HCT116 (cell line): ENCODE measurements at regions not wholly inside any gene's neighbourhood (a gene's known extent, or its start where the extent isn't known, plus 50 kb on each side); places are given as distances from the start of the nearest gene placed in this dataset.

Experiments used
- ATAC-seq: fragments of 200-7000 bp; cut with Tn5 transposase; 2 replicates; pipeline ENCODE4 v1.9.1; 2020; ENCODE audit warnings: mild to moderate bottlenecking, moderate library complexity
- BruUV-seq: library from RNA; stranded (reverse); fragments of 400-500 nt; replicated peaks from 2 replicates; lab custom pipeline; 2021; lab: Mats Ljungman, UMichigan
- CTCF ChIA-PET: fragments of 300-600 bp; sonication (Branson Sonifier 250); formaldehyde crosslinking; loops from one replicate; lab custom pipeline; 2021; ENCODE audit warnings: antibody characterized with exemption; lab: Charles Lee
- POLR2A ChIA-PET: fragments of 300-600, 350-600 bp; sonication (Branson Sonifier 250); formaldehyde crosslinking; loops from one replicate; lab custom pipeline; 2021; ENCODE audit warnings: antibody characterized with exemption; lab: Charles Lee
- RAD21 ChIA-PET, 2 experiments: fragments of 300-600 bp; sonication (Branson Sonifier 250); formaldehyde crosslinking; loops; one replicate each; lab custom pipeline; 2023; ENCODE audit warnings: low total read pairs in 2 of 2; ENCODE audit not compliant: uncharacterized antibody in 2 of 2, unreplicated experiment in 2 of 2, low non-redundant PET in 1 of 2; lab: Charles Lee
- DNase-seq: peaks from one replicate; pipeline ENCODE4 v3.0.0-alpha.2; 2010; ENCODE audit warnings: low read depth, low spot score
- H2AFZ ChIP-seq: fragments of 200-600 bp; shearing (Covaris generic), sonication (generic); 2 replicates; pipeline ENCODE4 v1.6.1; 2017; ENCODE audit warnings: low read depth, mixed run types, mixed read lengths, antibody characterized with exemption, low read length; ENCODE audit not compliant: poor library complexity, severe bottlenecking
- H3K27ac ChIP-seq: 2 replicates; pipeline ENCODE4 v1.5.1; 2012; ENCODE audit warnings: low read depth, low read length
- H3K27me3 ChIP-seq: fragments of 200-600 bp; sonication (generic); 2 replicates; pipeline ENCODE4 v1.6.1; 2016; ENCODE audit warnings: mixed run types, low read length, mixed read lengths; ENCODE audit not compliant: insufficient read depth
- H3K36me3 ChIP-seq, 2 experiments: fragments of 200-500 bp in 1 of 2; fragments of 200-600 bp in 1 of 2; sonication (Bioruptor generic) in 1 of 2; sonication (generic) in 1 of 2; 2 replicates each; pipeline versions ENCODE4 v1.5.1 to v1.6.1; 2014 to 2016; ENCODE audit warnings: low read length in 2 of 2, inconsistent platforms in 1 of 2, mixed read lengths in 1 of 2, mixed run types in 1 of 2; ENCODE audit not compliant: insufficient read depth in 2 of 2, control insufficient read depth in 1 of 2
- H3K4me1 ChIP-seq, 2 experiments: fragments of 200-600 bp in 1 of 2; sonication (generic) in 1 of 2; 2 replicates each; pipeline versions ENCODE4 v1.5.1 to v1.6.1; 2012 to 2017; ENCODE audit warnings: low read length in 2 of 2, inconsistent platforms in 1 of 2, mild to moderate bottlenecking in 1 of 2, mixed read lengths in 1 of 2, mixed run types in 1 of 2, moderate library complexity in 1 of 2; ENCODE audit not compliant: insufficient read depth in 2 of 2, control insufficient read depth in 1 of 2
- H3K4me2 ChIP-seq: fragments of 200-600 bp; sonication (generic); 2 replicates; pipeline ENCODE4 v1.6.1; 2017; ENCODE audit warnings: mixed run types, low read length, mixed read lengths
- H3K4me3 ChIP-seq, 2 experiments: fragments of 200-600 bp in 1 of 2; sonication (generic) in 1 of 2; replicated peaks in 1 of 2; 2 replicates each; pipeline ENCODE4 v1.5.1; 2011 to 2016; ENCODE audit warnings: low read length in 2 of 2, control low read depth in 1 of 2, low read depth in 1 of 2, mild to moderate bottlenecking in 1 of 2, mixed read lengths in 1 of 2, mixed run types in 1 of 2
- H3K79me2 ChIP-seq: fragments of 200-600 bp; sonication (generic); 2 replicates; pipeline ENCODE4 v1.6.1; 2017; ENCODE audit warnings: mild to moderate bottlenecking, mixed run types, low read length, moderate library complexity, mixed read lengths; ENCODE audit not compliant: insufficient read depth
- H3K9ac ChIP-seq: fragments of 200-600 bp; sonication (generic); 2 replicates; pipeline ENCODE4 v1.6.1; 2016; ENCODE audit warnings: low read length, mixed read lengths
- H3K9me2 ChIP-seq: fragments of 200-600 bp; sonication (generic), shearing (Covaris generic); 2 replicates; pipeline ENCODE4 v1.6.1; 2017; ENCODE audit warnings: mixed run types, mild to moderate bottlenecking, moderate library complexity; ENCODE audit not compliant: insufficient read depth
- H3K9me3 ChIP-seq, 2 experiments: fragments of 200-500 bp in 1 of 2; fragments of 200-600 bp in 1 of 2; sonication (Bioruptor generic) in 1 of 2; sonication (generic) in 1 of 2; 2 replicates each; pipeline ENCODE4 v1.6.1; 2014 to 2017; ENCODE audit warnings: low read length in 2 of 2, mixed read lengths in 2 of 2, inconsistent platforms in 1 of 2, low read depth in 1 of 2, mild to moderate bottlenecking in 1 of 2, mixed run types in 1 of 2, moderate library complexity in 1 of 2; ENCODE audit not compliant: control insufficient read depth in 1 of 2, insufficient read depth in 1 of 2
- H4K20me1 ChIP-seq: fragments of 200-600 bp; sonication (generic), shearing (Covaris generic); 2 replicates; pipeline ENCODE4 v1.6.1; 2017; ENCODE audit warnings: mixed run types, mild to moderate bottlenecking, moderate library complexity; ENCODE audit not compliant: insufficient read depth
- CBX3 ChIP-seq: IDR thresholded peaks from 2 replicates; pipeline ENCODE4 v1.6.1; 2012; ENCODE audit warnings: low read depth
- CEBPB ChIP-seq: IDR thresholded peaks from 2 replicates; pipeline ENCODE4 v1.6.1; 2012; ENCODE audit warnings: low read depth
- CTCF ChIP-seq, 3 experiments: fragments of 200-600 bp in 1 of 3; sonication (generic) in 1 of 3; IDR thresholded peaks in 2 of 3; conservative IDR thresholded peaks in 1 of 3; 2 replicates each; pipeline ENCODE4 v1.5.1; 2012 to 2017; ENCODE audit warnings: low read depth in 2 of 3, low read length in 2 of 3, antibody characterized with exemption in 1 of 3, borderline replicate concordance in 1 of 3, control low read depth in 1 of 3, mild to moderate bottlenecking in 1 of 3, mixed read lengths in 1 of 3, mixed run types in 1 of 3, moderate library complexity in 1 of 3; ENCODE audit not compliant: insufficient read depth in 1 of 3
- EGR1 ChIP-seq: IDR thresholded peaks from 2 replicates; pipeline ENCODE4 v1.6.1; 2012; ENCODE audit warnings: low read depth
- EZH2phosphoT487 ChIP-seq: fragments of 200-600 bp; IDR thresholded peaks from 2 replicates; pipeline ENCODE4 v1.6.1; 2018; ENCODE audit warnings: antibody characterized with exemption, borderline replicate concordance
- FOSL1 ChIP-seq: IDR thresholded peaks from 2 replicates; pipeline ENCODE4 v1.6.1; 2012; ENCODE audit warnings: low read depth
- JUND ChIP-seq: IDR thresholded peaks from 2 replicates; pipeline ENCODE4 v1.6.1; 2012
- POLR2A ChIP-seq: IDR thresholded peaks from 2 replicates; pipeline ENCODE4 v1.7.0; 2011; ENCODE audit warnings: borderline replicate concordance; ENCODE audit not compliant: insufficient read depth, insufficient read length; ENCODE audit errors: extremely low read depth
- POLR2AphosphoS5 ChIP-seq: IDR thresholded peaks from 2 replicates; pipeline ENCODE4 v1.6.1; 2011; ENCODE audit warnings: mild to moderate bottlenecking, low read depth, low read length, moderate library complexity
- RAD21 ChIP-seq: IDR thresholded peaks from 2 replicates; pipeline ENCODE4 v1.6.1; 2012; ENCODE audit warnings: low read depth, mild to moderate bottlenecking
- SP1 ChIP-seq: IDR thresholded peaks from 2 replicates; pipeline ENCODE4 v1.6.1; 2012; ENCODE audit warnings: low read depth
- SRF ChIP-seq: IDR thresholded peaks from 2 replicates; pipeline ENCODE4 v1.6.1; 2012; ENCODE audit warnings: low read depth
- YY1 ChIP-seq: IDR thresholded peaks from 2 replicates; pipeline ENCODE4 v1.6.1; 2011; ENCODE audit warnings: low read length, low read depth, moderate library complexity, mild to moderate bottlenecking; ENCODE audit not compliant: insufficient replicate concordance; ENCODE audit errors: extremely low read depth
- ZFX ChIP-seq: fragments of 450-650 bp; IDR thresholded peaks from 2 replicates; pipeline ENCODE4 v1.6.1; 2017
- intact Hi-C: fragments of 100-400 bp; cut with micrococcal nuclease; formaldehyde crosslinking; loops from 2 replicates; pipeline ENCODE4 v1.10.0; 2022
- TF ChIP-seq, protein P1 (sequence below): IDR thresholded peaks from 2 replicates; pipeline ENCODE4 v1.6.1; 2012

DNA sequence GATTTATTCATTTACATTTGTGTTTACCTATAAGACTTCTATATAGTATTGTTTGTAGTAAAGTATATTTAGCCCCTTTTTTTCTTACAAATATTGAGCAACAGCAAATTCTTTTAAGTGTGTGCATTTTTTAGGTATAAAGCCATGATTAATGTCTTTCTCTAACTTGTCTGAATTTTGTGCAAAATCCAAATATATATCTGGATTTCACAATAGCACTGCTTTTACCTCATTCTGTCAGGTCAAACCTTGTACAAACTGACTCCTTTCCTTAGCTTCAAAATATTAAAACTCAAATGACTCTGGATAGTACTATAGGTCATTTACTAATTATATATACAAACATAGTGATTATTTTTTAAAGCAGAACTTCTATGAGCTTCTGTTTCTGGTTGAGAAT is 563.0 kb upstream of the SPRY2 start:
- no peak for TF ChIP-seq CEBPB
- TF ChIP-seq, protein P1, sequence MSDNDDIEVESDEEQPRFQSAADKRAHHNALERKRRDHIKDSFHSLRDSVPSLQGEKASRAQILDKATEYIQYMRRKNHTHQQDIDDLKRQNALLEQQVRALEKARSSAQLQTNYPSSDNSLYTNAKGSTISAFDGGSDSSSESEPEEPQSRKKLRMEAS = no peak
- TF ChIP-seq CBX3 = no peak
- TF ChIP-seq EZH2phosphoT487 = no peak
- TF ChIP-seq POLR2A = no peak
- TF ChIP-seq SP1 = no peak
- TF ChIP-seq FOSL1 = no peak
- no peak for TF ChIP-seq ZFX
- no peak for TF ChIP-seq JUND
- TF ChIP-seq CTCF (IDR thresholded peaks at IDR 0.05 in 2 of 3, conservative IDR thresholded peaks at IDR 0.05 in 1 of 3; ENCODE audit: borderline replicate concordance in 1 of 3, insufficient read depth in 1 of 3, low read depth in 2 of 3, low read length in 2 of 3) = no peak
- no peak for TF ChIP-seq RAD21
- no peak for TF ChIP-seq SRF
- no peak for TF ChIP-seq YY1
- TF ChIP-seq POLR2AphosphoS5 = no peak
- TF ChIP-seq EGR1 = no peak
- TF ChIP-seq, all 23 proteins: peak for 0
- Histone ChIP-seq H3K4me1 (no peaks in the 10 kb centered on the region), H3K27ac (no peak overlapping the region), H4K20me1 (no peaks in the 10 kb centered on the region), H2AFZ (no peak overlapping the region), H3K9ac (no peak overlapping the region), H3K4me3 (no peak overlapping the region), H3K9me3 (no peaks in the 10 kb centered on the region), H3K79me2 (no peaks in the 10 kb centered on the region), H3K9me2 (no peaks in the 10 kb centered on the region), H3K4me2 (no peak overlapping the region), H3K27me3 (no peaks in the 10 kb centered on the region), H3K36me3 (no peaks in the 10 kb centered on the region)
- no peak for DNase-seq
- BruUV-seq = no TSS peak
- ChIA-PET CTCF (no interaction called here), POLR2A (no interaction called here), RAD21 (no interaction called here)
- ATAC-seq = no peak
- intact Hi-C loops = no loop called here
